ENCODE measurements at regions not wholly inside any gene's neighbourhood (a gene's known extent, or its start where the extent isn't known, plus 50 kb on each side); places are given as distances from the start of the nearest gene placed in this dataset.
"Not testable (repeated sequence)": the region's sequence is repeated elsewhere in the genome, so short reads cannot be mapped to it uniquely, and the experiment has no call there.

DNA sequence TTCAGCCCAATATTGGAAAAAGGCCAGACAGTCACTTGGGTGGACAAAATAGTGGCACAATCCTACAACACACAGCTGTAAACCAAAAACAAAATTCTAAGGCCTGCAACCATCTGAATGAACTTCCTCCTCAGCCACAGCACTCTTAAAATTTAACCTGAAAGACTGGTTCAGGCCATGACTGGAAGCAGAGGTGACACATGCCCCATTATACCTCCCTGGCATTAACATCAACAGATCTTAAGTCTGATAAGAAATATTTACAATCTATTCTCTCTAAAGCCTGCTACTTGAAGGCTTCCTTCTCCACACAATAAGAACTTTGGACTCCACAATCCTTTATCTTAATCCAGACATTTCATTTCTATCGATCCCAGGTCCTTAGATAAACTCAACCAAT is 192.4 kb upstream of the LRP1B start:
- no peak for DNase-seq (ENCODE audit: low spot score)

DNA sequence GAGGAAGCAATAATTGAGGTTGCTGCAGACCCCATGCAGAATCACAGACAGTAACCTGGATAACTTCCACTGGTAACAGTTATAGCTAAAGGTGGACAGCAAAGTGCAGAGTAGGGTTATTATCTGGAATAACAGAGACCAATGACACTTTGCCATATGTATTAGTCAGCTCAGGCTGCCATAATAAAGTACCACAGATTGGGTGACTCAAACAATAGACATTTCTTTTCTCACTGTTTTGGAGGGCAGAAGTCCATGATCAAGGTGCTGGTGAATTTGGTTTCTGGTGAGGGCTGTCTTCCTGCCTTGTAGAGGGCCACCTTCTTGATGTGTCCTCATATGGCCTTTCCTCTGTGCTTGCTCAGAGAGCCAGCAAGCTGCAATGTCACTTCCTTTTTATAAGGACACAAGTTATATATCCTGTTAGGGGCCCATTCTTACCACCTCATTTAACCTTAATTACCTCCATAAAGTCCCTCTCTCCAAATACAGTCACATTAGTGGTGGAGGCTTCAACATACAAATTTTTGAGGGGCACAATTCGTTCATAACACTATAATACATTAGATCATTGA is 191.0 kb upstream of the LRP1B start:
- no peak for DNase-seq (ENCODE audit: low spot score)

DNA sequence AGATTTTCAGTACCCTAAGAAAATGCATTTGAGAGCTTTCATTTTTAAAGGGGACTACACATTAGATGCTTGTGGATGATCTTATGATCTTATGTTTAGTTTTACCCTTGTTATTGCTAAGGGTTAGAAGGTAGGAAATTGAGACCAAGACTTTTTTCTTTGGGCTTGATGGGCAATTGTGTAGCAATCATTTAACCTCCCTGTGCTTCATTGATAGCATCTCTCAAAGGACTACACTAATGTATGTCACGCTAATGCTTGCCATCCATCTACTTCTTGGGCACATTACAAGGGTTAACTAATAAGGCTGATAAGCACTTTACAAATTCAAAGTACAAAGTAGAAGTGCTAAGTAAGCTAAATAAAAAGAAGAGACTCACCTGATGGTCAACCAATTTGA is 189.3 kb upstream of the LRP1B start:
- DNase-seq (ENCODE audit: low spot score): no peak

DNA sequence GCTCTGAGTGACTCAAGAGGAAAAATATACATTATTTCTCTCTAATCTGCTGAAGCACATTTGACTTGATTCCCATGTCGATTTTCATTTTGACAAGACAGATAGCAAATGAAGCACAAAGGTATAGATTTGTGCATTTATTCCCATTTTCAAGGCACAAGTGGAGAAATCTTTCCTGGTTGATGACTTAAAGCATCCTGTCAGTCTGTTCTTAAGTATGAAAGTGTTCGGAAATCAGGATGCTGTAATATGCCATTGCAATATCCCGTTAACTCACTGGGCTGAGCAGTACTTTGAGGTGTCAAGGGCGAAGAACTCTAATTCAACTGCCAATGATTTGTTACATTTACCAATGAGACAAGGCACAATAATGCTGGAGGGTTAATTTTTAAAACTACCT is 185.2 kb upstream of the LRP1B start:
- no peak for DNase-seq (ENCODE audit: low spot score)

DNA sequence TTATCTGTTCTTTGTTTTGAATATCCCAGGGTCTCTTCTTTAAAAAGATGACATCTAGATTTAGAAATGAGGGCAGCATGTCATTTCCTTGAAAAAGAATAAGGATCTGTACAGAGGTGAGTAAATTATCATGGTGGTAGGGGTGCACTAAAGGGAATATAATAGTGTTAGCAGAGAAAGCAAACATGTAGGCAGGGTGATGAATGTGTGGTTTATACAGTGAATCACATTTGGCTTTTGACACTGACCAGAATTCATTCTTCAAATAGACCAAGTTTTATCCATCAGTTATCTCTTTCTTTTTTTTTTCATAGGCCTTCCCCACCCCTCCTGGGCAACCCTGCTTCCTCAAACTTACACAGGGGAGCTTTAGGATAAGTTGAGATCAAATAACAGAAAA is 184.5 kb upstream of the LRP1B start:
- no peak for DNase-seq (ENCODE audit: low spot score)

DNA sequence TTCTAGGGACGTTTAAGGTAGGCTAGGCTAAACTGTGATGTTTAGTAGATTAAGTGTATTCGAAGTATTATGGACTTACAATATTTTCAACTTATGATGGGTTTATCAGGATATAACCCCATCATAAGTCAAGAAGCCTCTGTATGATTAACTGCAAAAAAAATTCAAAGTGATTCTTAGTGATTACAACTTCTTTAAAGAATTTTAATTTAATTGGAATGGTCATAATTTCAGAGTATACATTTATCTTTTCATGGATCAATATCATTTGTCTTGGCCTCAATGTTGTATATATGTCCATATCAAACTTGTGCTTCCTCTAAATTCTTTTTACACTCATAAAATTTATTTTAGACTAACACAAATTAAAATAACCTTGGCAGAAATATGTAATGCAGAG is 183.3 kb upstream of the LRP1B start:
- no peak for DNase-seq (ENCODE audit: low spot score)

DNA sequence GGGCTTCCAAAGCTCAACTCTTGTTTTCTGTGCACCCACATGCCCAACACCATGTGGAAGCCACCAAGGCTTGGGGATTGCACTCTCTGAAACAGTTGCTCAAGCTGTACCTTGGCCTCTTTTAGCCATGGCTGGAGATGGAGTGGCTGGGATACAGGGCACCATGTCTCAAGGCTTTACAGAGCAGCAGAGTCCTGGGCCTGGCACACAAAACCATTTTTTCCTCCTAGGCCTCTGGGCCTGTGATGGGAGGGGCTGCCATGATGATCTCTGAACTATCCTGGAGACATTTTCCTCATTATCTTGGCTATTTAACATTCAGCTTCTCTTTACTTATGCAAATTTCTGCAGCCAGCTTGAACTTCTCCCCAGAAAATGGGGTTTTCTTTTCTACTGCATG is 179.7 kb upstream of the LRP1B start:
- no peak for DNase-seq (ENCODE audit: low spot score)

DNA sequence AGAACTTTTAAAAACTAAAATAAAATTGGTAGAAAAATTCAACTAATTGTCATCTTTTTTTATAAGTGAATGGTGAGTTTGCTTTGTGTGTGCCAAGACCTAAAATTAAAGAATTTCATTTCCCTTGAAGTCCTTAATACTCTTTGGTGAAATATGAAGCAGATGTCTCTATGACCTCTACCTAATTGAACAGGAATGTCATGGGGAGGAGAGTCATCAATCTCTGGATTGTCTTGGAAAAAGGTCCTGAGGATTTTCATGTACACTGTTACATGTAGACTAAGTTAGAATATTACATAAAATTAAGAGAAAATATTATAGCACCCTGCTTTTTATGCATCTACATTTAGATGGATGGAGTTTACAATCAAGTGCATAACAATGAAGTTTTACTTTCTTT is 177.9 kb upstream of the LRP1B start:
- DNase-seq (ENCODE audit: low spot score): no peak

DNA sequence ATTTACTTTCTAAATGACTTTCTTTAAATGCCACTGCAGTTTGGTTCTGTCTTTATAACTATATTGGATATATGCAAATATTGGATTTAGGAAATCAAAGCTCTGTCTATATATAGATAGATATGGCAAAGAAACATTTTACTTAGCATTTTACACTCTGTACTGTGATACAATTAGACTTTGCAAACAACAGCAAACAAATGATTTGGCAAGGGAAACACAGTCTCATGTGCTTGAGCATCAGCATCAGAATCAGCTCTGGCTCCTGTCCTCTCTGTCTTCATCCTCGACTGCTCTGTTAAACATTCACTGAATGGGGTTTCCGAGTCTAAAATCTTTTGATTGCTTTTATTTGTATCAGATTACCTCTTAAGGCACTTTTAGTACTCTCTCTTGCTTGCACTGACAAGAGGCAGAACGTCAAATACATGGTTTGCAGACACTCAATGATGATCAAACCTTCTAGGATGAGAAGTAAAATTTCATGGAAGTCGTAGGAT is 176.8 kb upstream of the LRP1B start:
- DNase-seq (ENCODE audit: low spot score): no peak

DNA sequence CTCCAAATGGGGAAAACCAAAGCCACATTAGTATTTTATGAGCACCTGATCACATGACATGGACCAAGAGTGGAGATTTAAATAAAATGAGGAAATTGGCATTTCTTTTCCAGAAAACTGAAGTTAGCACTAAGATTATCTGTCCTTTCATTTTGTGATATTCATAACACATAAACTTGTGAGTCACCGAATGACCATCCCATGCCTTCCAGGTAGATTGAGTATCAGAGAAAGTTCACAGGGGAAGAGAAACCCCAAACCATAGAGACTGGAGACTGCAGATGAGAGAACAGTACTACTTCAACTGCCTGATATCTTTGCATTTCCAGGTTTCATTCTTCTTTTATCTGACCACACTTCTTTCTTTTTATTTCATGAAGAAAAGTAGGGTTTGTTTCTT is 176.3 kb upstream of the LRP1B start:
- DNase-seq (ENCODE audit: low spot score): no peak

DNA sequence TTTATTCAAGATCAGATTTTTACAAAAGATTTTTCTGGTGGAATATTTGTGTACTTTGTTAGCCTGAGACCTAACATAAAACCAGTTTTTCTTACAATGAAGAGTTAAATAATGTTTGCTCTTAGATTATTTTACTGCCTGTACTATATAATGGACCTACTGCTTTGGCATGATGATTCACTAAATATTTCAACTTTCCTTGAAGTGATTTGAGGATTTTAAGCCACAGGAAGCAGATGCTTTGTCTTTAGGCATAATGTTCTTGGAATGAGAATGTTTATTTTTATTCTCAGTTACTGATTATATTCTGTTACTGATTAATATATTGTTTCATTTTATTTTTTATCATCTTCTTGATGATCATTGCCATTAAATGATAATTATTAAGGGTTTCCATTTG is 175.3 kb upstream of the LRP1B start:
- no peak for DNase-seq (ENCODE audit: low spot score)

DNA sequence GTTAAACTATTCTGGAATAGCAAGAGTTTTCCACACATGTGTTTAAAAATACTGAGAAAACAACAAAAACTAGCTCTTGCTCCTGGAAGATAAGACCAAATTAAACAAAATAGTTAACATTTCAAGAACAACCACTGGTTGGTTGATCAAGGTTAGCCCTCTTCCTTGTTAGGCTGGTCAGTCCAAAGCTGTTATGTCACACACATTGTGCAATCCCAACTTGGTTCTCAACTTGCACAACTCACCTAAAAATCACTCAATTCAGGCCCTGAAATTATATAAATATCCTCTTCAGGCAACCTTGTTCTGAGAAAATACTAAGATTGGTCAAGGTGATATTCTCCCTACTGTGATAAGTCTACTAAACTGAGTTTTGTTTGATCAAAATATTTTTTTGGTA is 169.7 kb upstream of the LRP1B start:
- DNase-seq (ENCODE audit: low spot score): no peak

DNA sequence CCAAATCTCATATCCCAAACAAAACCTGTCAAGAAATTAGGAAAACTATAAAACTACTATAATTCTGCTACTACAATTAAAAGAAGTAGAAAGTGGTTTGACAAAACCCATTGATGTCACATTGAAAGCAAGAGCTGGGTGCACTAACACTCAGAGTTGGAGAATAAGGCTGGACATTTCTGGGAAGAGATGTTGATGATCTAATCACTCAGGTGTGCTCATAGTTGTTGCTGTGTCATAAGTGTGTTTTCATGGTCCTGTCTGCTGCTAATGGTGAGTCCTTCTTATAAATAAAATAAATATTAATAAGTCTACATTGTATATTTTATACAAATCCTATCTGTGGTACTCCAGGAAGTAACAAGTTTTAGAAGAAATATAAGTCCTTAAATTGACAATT is 168.2 kb upstream of the LRP1B start:
- no peak for DNase-seq (ENCODE audit: low spot score)

DNA sequence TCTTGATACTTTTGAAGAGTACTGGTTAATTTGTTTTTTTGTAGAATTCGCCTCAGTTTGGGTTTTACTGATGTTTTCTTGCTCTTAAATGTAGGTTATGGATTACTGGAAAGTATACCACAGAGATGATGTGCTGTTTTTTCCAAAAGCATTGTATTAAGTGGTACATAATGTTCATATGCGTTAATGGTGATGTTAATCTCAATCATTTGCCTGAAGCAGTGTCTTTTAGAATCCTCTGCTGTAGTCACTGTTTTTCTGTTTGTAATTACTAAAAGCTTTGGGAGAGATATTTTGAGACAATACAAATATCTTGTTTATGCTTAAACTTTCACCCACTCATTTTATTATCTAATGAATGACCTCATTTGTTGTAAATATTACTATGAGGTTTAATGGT is 163.4 kb upstream of the LRP1B start:
- no peak for DNase-seq (ENCODE audit: low spot score)

DNA sequence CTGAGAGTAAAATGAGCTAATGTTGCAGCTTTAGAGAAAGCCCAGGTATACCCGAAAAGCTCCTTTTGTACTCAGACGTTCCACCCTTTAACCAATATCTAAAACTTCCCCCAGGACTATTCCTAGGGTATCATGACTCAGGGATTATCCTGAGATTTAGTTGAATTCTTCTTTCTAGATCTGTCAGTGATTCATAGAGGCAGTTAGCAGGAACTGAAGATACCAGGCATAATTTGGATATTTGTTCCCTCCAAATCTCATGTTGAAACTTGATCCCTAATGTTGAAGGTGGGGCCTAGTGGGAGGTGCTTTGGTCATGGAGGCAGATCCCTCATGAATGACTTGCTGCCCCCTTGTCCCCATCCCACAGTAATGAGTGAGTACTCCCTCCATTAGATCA is 161.2 kb upstream of the LRP1B start:
- DNase-seq (ENCODE audit: low spot score): no peak

DNA sequence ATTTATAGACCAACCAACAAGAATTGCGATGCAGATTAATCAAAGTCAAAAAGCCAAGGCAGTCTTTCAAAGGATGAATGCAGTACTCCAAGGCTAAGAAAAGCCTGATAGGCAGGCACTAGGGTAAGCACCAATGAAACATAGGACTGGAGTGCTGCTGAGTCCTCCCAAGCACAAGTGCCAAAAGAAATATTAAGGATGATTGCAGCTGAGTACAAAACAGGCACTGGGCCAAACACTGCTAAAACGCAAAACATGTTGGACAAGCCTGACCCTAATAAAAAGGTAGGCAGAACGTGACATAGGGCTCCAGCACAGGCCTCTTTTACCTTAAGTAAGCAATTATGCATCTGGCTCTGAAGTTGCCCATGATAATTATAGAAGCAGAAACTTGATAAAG is 160.1 kb upstream of the LRP1B start:
- no peak for DNase-seq (ENCODE audit: low spot score)

DNA sequence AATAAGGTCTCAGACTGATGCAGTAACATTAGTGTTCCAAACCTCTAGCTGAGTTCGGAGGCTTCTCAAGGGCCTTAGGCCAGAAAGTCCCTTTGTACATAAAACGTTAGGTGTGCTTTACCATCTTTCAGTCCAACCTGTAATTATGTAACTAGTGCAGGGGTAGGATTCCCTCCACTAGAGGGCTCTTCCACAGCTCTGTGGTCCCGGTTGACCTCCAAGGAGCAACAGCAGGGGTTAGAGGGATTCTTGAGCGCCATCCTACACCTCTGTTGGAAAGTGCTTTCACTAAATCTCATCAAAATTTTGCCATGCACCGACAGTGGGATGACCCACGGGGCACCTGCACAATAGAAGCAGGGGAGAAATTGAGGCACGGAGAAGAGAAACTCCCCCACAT is 155.8 kb upstream of the LRP1B start:
- peak; percentile 54 for DNase-seq (ENCODE audit: low spot score)

DNA sequence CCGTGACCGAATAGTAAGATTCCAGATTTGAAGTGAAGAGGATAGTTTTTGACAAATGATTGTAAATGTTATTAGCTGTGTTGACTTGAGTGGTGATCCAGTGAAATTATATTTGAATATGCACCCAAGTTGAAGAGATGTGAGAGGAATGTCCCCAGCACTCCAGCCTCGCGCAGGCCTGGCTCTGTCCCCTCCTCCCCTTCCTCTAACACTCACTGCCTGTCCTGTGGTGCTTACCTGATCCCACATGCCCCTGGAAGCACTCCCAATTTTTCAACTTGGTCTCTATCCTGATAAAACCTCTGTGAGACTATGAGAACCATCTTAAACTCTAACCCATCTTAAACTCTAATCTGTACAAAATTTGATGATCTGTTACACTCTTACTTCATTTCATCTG is 154.7 kb upstream of the LRP1B start:
- DNase-seq (ENCODE audit: low spot score): no peak

DNA sequence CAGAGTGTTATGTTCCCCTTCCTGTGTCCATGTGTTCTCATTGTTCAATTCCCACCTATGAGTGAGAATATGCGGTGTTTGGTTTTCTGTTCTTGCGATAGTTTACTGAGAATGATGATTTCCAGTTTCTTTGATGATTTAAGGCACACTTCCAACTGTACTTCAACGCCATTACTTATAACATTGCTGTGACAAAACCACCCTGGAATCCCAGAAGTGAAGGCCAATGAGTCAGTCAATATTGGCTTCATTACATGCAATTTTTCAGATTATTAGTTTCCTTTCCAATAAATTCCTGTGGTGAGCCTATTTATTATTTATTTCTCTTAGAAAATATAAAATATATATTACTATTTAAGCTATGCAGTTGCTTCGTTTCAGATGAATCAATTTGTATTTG is 153.5 kb upstream of the LRP1B start:
- not testable (repeated sequence) for DNase-seq (ENCODE audit: low spot score)

DNA sequence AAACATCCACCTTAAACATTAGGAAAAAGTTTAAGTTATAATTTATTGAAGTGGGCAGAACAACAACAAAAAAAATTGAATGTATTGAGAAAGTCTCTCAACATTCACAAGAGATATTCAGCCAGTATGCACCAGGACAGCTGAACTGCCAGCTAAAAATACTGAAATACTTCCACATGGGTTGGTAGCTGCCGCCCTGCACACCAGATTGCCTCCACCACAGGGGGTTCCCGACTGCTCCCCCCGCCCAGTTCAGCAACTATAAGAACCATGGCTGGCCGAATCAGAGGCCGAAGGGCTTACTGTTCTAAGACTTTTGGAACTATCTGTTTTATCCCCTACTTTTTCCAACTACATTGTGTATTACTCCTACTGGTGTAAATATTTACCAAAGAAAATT is 150.0 kb upstream of the LRP1B start:
- DNase-seq (ENCODE audit: low spot score): no peak

DNA sequence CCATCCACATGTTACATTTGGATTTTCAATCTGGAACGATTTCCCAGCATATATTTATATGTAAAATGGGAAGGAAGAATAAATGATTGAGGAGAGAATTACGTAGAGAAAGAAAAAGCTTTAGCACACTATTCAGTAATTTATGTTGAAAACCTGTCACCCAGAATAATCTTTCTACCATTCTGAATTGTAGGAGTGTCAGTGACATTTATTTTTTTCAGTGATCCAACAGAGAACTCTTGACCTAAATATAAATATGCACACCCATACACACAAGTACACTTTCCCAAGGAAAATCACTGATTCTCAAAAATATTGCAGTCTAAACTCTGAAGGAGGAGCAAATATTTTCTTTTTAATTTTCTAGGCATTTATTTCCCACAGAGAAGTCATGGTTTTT is 140.2 kb upstream of the LRP1B start:
- DNase-seq (ENCODE audit: low spot score): no peak

DNA sequence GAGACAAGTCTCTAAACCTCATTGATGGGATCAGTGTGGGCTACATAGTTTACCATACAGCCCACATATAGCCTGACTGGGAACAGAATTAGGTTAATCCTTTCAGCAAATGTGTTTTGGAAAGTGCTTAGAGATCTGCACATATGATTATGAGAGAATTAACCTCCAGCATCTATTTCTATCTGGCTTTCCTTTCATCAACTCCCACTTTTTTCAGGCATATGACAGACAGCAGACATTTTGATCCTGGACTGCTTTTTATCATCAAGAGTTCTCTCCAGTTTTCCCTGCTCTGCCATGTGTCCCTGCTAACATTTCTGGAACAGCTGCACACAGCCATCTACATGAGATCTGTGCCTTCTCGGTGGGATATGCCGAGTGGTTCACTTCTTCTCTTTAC is 139.5 kb upstream of the LRP1B start:
- no peak for DNase-seq (ENCODE audit: low spot score)

DNA sequence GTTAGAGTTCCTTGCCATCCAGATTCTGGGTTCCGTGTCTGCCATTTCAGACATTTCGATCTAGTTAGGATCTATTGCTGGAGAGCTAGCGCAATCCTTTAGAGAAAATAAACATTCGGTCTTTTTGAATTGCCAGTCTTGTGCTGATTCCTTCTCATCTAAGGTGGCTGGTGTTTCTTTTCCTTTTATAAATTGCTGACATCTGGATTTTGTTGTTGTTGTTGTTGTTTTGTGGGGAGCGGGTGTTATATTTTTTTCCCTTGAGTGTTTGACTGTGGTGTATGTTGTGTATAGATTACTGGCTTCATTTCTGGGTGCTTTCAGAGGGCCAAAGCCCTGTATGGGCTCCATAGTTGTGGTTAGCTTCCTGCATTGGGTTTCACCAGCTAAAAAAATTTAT is 128.5 kb upstream of the LRP1B start:
- no peak for DNase-seq (ENCODE audit: low spot score)

DNA sequence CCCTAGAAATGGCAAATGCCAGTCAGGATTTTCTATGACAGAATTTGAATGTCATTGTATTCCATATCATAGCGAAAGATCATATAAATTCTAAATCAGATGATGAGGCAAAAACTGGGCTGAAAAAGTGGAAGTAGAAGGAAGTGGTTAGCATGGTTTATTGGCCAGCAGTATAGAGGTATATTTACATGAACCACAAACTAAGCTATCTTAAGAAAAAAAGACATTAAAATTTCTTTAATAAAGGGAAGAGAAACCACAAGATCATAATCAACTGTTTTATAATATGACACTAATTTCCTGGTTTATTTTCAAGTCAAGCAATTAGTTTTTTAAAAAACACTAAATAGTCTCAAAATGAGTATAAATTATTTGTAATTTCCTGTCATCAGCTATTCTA is 123.2 kb upstream of the LRP1B start:
- peak; percentile 32 for DNase-seq (ENCODE audit: low spot score)

DNA sequence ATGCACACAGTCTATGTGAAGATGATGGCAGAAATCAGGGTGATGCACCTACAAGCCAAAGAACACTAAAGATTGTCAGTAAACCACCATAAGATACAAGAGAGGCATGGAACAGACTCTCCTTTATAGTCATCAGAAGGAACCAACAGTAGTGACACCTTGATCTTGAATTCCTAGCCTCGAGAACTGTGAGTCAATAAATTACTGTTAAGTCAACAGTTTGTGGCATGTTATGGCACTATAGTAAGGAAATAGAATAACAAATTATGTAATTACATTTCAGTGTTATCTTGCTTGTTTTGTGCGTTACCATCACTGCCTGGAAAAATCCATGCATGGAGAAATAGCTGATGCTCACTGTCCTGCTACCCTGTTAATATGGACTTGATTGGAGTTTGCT is 110.2 kb upstream of the LRP1B start:
- no peak for DNase-seq (ENCODE audit: low spot score)
